HepG2 (cell line): ENCODE measurements at regions not wholly inside any gene's neighbourhood (a gene's known extent, or its start where the extent isn't known, plus 50 kb on each side); places are given as distances from the start of the nearest gene placed in this dataset.

Source experiments
- CTCF ChIP-seq: sonication (generic); formaldehyde crosslinking; IDR thresholded peaks from 2 replicates; pipeline ENCODE4 v1.5.0; 2020; ENCODE audit warnings: mild to moderate bottlenecking, missing genetic modification reagents, moderate library complexity
- EZH2 ChIP-seq: conservative IDR thresholded peaks from 2 replicates; pipeline ENCODE4 v1.6.1; 2012; ENCODE audit warnings: mild to moderate bottlenecking, low read depth, low read length, moderate library complexity
- GATA4 ChIP-seq: sonication (generic); IDR thresholded peaks from 2 replicates; pipeline ENCODE4 v1.6.1; 2016; ENCODE audit warnings: antibody characterized with exemption, low read depth, borderline replicate concordance
- HMGXB4 ChIP-seq, 2 experiments: sonication (generic) in 1 of 2; formaldehyde crosslinking in 1 of 2; IDR thresholded peaks; 2 replicates each; pipeline versions ENCODE4 v1.4.0 to v1.6.1; 2018 to 2020; ENCODE audit warnings: missing genetic modification reagents in 2 of 2, borderline replicate concordance in 1 of 2, low read depth in 1 of 2, mild to moderate bottlenecking in 1 of 2, missing biosample characterization in 1 of 2
- HNRNPL ChIP-seq: fragments of 200-400 bp; formaldehyde crosslinking; IDR thresholded peaks from 2 replicates; pipeline ENCODE4 v1.6.1; 2017; ENCODE audit warnings: mild to moderate bottlenecking, low read depth, low read length
- MEF2D ChIP-seq: sonication (generic); formaldehyde crosslinking; IDR thresholded peaks from 2 replicates; pipeline ENCODE4 v1.5.1; 2020; ENCODE audit warnings: mild to moderate bottlenecking, missing genetic modification reagents
- NCOA1 ChIP-seq: sonication (generic); formaldehyde crosslinking; IDR thresholded peaks from 2 replicates; pipeline ENCODE4 v1.9.0; 2021; ENCODE audit warnings: missing genetic modification reagents
- ZNF121 ChIP-seq: sonication (generic); formaldehyde crosslinking; IDR thresholded peaks from 2 replicates; pipeline ENCODE4 v1.5.0; 2020; ENCODE audit warnings: mild to moderate bottlenecking, missing genetic modification reagents

GRCh38 chr3:94643400-94643799, 580.5 kb downstream of the NSUN3 start:
- no peak for TF ChIP-seq GATA4
- TF ChIP-seq HMGXB4 (CRISPR knock-in tag; IDR thresholded peaks at IDR 0.05; ENCODE audit: borderline replicate concordance in 1 of 2, low read depth in 1 of 2) = no peak
- no peak for TF ChIP-seq HNRNPL
- TF ChIP-seq CTCF (CRISPR knock-in tag) = no peak
- TF ChIP-seq EZH2 = no peak
- TF ChIP-seq ZNF121 = no peak
- no peak for TF ChIP-seq NCOA1 (CRISPR knock-in tag)
- no peak for TF ChIP-seq MEF2D (CRISPR knock-in tag)
